HG03354 (cell line): ENCODE measurements at regions not wholly inside any gene's neighbourhood (a gene's known extent, or its start where the extent isn't known, plus 50 kb on each side); places are given as distances from the start of the nearest gene placed in this dataset.
"Not testable (repeated sequence)": the region's sequence is repeated elsewhere in the genome, so short reads cannot be mapped to it uniquely, and the experiment has no call there.

ENCODE experiments used
- ATAC-seq: cut with Tn5 transposase; IDR thresholded peaks from one replicate; pipeline ENCODE4 v1.9.1; 2021; ENCODE audit warnings: mild to moderate bottlenecking; ENCODE audit not compliant: unreplicated experiment, poor library complexity, severe bottlenecking

GRCh38 chr5:85931220-85931619 lies 686.5 kb upstream of the COX7C start:
- no peak for ATAC-seq

GRCh38 chr5:85938201-85938600 lies 679.5 kb upstream of the COX7C start:
- ATAC-seq: no peak

- ATAC-seq: no peak
Measured at GRCh38 chr5:85951707-85952210, 666.0 kb upstream of the COX7C start.

DNA sequence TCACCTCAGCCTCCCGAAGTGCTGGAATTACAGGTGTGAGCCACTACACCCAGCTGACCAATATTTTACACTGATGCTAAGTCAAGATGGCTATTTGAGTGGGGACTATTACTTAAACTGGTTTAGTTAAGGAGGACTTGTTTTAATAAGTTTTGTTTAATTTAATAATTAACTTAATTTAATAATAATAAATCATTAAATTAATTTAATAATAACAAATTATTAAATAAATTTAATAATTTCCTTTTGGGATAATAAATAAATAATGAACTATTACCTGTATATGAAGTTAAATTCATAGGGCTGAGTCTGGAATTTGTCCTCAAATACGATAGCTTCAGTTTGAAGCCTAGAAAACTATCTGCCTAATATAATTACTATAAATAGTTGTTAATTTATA lies 665.1 kb upstream of the COX7C start:
- no peak for ATAC-seq

- no peak for ATAC-seq
Measured at GRCh38 chr5:85967681-85968080, 650.1 kb upstream of the COX7C start.

DNA sequence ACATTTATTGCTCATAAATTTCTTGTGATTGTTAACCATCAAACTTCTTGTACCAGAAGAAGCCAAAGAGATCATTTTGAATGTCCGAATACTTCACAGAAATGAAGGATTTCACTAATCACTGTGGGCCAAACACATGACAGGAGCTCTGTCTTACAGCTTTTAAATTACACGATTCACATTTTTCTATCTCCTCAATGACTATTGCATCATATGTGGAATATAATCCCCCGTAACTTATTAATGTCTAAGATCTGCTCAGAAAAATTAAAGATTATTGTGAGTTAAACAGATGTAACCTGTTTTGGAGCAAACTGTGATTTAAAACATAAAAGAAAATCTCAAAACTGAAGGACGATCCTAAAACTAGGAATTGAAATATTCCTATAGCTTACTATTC lies 645.2 kb upstream of the COX7C start:
- no peak for ATAC-seq

DNA sequence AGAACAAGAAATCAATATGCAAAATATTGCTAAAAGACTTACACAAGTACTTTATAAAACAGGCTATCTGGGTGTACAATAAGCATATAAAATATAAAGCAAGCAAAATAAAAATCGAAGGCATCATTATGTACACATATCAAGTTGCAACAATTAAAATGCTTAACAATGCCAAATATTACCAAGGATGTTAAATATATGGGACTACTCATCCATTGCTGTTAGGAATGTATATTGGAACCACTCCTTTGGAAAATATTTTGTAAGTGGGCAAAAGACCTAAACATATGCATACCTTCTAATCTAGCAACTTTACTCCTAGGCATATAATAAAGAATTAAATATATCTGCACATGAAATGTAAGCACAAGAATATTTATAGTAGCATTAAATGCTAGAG lies 632.6 kb upstream of the COX7C start:
- no peak for ATAC-seq

DNA sequence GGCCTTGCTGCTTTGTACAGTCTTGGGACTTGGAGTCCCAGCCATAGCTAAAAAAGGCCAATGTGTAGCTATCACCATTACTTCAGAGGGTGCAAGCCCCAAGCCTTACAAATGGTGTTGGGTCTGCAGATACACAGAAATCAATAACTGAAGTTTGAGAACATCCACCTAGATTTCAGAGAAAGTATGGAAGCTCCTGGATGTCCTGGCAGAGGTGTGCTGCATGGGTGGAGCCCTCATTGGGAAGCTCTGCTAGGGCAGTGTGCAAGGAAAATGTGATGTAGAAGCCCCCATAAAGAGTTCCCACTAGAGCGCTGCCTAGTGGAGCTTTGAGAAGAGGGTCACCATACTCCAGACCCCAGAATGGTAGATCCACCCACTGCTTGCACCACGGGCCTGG lies 626.7 kb upstream of the COX7C start:
- no peak for ATAC-seq

- ATAC-seq: not testable (repeated sequence)
Measured at GRCh38 chr5:85994653-85995052, 623.1 kb upstream of the COX7C start.

DNA sequence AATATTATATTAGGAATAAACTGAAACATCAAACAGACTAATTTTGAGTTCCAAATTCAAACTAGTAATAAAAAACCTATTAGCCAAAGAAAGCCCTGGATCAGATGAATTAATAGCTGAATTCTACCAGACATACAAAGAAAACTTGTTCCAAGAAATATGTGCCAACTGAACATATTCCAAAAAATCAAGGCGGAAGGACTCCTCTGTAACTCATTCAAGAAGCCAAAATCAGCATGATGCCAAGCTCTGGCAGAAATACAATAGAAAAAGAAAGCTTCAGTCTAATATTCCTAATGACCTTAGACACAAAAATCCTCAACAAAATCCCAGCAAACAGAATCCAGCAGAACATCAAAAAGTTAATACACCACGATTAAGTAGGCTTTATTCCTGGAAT lies 619.1 kb upstream of the COX7C start:
- ATAC-seq: no peak

GRCh38 chr5:86008293-86008692 lies 609.4 kb upstream of the COX7C start:
- no peak for ATAC-seq

DNA sequence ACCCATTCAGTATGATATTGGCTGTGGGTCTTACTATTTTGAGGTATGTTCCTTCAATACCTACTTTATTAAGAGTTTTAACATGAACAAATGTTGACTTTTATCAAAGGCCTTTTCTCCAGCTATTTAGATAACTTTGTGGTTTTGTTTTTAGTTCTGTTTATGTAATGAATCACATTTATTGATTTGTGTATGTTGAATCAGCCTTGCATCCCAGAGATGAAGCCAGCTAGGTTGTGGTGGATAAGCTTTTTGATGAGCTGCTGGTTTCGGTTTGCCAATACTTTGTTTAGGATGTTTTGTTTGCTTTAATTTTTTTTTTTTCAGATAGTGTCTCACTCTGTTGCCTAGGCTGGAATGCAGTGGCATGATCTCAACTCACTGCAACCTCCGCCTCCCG lies 609.0 kb upstream of the COX7C start:
- no peak for ATAC-seq

DNA sequence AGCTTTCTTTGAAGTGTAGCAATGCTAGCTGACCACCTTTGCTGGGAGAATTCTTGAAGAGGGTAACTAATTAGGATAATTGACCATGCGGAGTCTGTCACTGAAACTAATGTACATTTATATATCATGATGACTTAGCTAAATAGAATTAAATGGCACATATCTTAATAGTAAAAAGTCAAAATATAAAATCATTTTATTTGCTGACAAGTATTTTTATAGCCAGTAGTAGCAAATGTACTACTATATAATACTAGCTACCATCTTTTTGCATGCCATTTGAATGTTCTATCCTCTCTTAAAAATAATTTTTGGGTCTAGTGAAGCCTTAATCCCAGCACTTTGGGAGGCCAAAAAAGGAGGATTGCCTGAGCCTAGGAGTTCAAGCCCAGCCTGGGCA lies 605.8 kb upstream of the COX7C start:
- no peak for ATAC-seq

- no peak for ATAC-seq
Measured at GRCh38 chr5:86029308-86029707, 588.4 kb upstream of the COX7C start.

- no peak for ATAC-seq
Measured at GRCh38 chr5:86030753-86031152, 587.0 kb upstream of the COX7C start.

GRCh38 chr5:86038566-86038965 lies 579.2 kb upstream of the COX7C start:
- ATAC-seq: no peak

DNA sequence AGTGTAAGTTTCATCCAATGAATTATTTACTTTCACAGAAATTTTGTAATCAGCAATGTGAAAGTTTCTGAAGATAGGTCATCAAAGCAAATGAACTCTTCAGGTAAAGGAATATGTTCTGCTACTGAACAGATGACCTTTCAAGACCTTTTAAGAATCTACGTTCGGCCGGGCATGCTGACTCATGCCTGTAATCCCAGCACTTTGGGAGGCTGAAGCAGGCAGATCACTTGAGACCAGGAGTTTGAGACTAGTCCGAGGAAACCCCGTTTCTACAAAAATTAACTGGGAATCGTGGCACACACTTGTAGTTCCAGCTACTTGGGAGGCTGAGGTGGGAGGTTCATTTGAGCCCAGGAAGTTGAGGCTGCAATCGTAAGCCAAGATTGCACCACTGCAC lies 578.4 kb upstream of the COX7C start:
- ATAC-seq: no peak

GRCh38 chr5:86070719-86071118 lies 547.0 kb upstream of the COX7C start:
- ATAC-seq: no peak

DNA sequence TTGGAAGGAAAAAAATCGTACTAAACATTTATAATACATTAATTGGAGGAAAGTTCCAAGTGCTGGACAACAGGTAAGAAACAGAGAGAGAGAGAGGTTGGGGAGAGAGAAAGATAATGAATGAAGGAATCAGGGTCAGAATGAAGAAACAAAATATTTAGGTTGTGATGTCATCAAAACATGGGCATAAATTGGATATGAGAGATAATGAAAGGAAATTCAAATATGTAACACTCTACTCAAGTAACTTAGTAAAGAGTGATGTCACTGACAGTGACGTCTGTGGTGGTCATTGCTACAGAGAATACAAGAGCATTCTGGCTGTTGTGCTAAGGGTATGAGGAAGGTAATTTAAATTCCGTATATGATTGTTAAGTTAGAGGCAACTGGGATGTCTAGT lies 543.4 kb upstream of the COX7C start:
- ATAC-seq: no peak

- ATAC-seq: no peak
Measured at GRCh38 chr5:86075139-86075538, 542.6 kb upstream of the COX7C start.

DNA sequence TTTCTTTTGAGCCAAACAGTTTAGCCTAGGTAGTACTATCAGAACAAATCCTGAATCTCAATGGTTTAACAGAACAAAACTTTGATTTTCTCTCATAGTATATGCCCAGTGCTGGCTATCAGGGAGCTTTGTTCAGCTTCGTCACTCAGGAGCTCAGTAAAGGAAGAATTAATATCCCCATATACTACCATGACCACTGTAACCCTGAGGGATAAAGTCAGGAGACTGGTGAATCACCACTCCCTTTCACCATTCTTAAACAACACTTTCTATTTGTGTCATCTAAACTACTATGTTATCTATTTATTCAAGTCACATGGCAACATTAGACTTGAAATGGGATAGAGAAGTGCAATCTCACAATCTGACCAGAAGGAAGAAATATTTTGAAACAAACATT lies 522.6 kb upstream of the COX7C start:
- no peak for ATAC-seq

GRCh38 chr5:86101966-86102365 lies 515.8 kb upstream of the COX7C start:
- ATAC-seq: no peak

DNA sequence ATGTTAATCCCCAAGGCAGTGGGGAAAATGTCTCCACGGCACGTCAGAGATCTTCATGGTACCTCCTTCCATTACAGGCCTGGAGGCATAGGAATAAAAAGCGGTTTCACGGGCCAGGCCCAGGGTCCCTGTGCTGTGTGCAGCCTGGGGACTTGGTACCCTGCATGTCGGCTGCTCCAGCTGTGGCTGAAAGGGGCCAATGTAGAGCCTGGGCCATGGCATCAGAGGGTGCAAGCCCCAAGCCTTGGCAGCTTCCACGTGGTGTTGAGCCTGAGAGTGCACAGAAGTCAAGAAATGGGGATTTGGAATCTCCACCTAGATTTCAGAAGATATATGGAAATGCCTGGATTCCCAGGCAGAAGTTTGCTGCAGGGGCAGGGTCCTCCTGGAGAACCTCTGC lies 508.9 kb upstream of the COX7C start:
- ATAC-seq: no peak
